H9 (cell line): ENCODE measurements at regions not wholly inside any gene's neighbourhood (a gene's known extent, or its start where the extent isn't known, plus 50 kb on each side); places are given as distances from the start of the nearest gene placed in this dataset.

ENCODE experiments used
- DNase-seq: peaks from one replicate; pipeline ENCODE4 v3.0.0-alpha.2; 2017
- H2AFZ ChIP-seq: one replicate; pipeline ENCODE4 v1.6.1; 2013; ENCODE audit warnings: mild to moderate bottlenecking, low read length, control low read depth, moderate library complexity
- H2AK5ac ChIP-seq: 2 replicates; pipeline ENCODE4 v1.6.1; 2013; ENCODE audit warnings: low read length, control low read depth, mixed read lengths; ENCODE audit not compliant: insufficient read length
- H2BK120ac ChIP-seq: one replicate; pipeline ENCODE4 v1.6.1; 2013; ENCODE audit warnings: low read depth, mild to moderate bottlenecking, low read length, control low read depth, inconsistent platforms; ENCODE audit not compliant: poor library complexity, severe bottlenecking
- H2BK12ac ChIP-seq: 2 replicates; pipeline ENCODE4 v1.6.1; 2013; ENCODE audit warnings: low read length, control low read depth, mixed read lengths, low read depth; ENCODE audit not compliant: insufficient read length
- H2BK15ac ChIP-seq: 2 replicates; pipeline ENCODE4 v1.6.1; 2013; ENCODE audit warnings: low read depth, low read length, control low read depth
- H2BK20ac ChIP-seq: one replicate; pipeline ENCODE4 v1.6.1; 2013; ENCODE audit warnings: low read depth, mild to moderate bottlenecking, low read length, control low read depth, inconsistent platforms; ENCODE audit not compliant: poor library complexity, severe bottlenecking
- H2BK5ac ChIP-seq: 2 replicates; pipeline ENCODE4 v1.6.1; 2013; ENCODE audit warnings: low read length, control low read depth, mixed read lengths; ENCODE audit not compliant: insufficient read length
- H3K14ac ChIP-seq: 2 replicates; pipeline ENCODE4 v1.6.1; 2013; ENCODE audit warnings: low read length, control low read depth; ENCODE audit not compliant: insufficient read depth
- H3K18ac ChIP-seq: 2 replicates; pipeline ENCODE4 v1.6.1; 2013; ENCODE audit warnings: low read depth, mild to moderate bottlenecking, mixed read lengths, low read length, control low read depth; ENCODE audit not compliant: insufficient read length
- H3K23ac ChIP-seq: 2 replicates; pipeline ENCODE4 v1.6.1; 2013; ENCODE audit warnings: low read length, control low read depth, mixed read lengths, low read depth; ENCODE audit not compliant: insufficient read length
- H3K23me2 ChIP-seq: 2 replicates; pipeline ENCODE4 v1.6.1; 2013; ENCODE audit warnings: low read depth, mild to moderate bottlenecking, mixed read lengths, low read length, control low read depth; ENCODE audit not compliant: insufficient read length, poor library complexity, severe bottlenecking
- H3K27ac ChIP-seq: 2 replicates; pipeline ENCODE4 v1.5.1; 2013; ENCODE audit warnings: low read length, control low read depth, mixed read lengths, low read depth; ENCODE audit not compliant: insufficient read length
- H3K27me3 ChIP-seq: 2 replicates; pipeline ENCODE4 v1.6.1; 2013; ENCODE audit warnings: low read length, control low read depth, inconsistent platforms; ENCODE audit not compliant: insufficient read depth
- H3K4ac ChIP-seq: 2 replicates; pipeline ENCODE4 v1.6.1; 2013; ENCODE audit warnings: low read depth, mild to moderate bottlenecking, control low read depth, inconsistent platforms, low read length, moderate library complexity
- H3K4me1 ChIP-seq: 2 replicates; pipeline ENCODE4 v1.6.1; 2013; ENCODE audit warnings: low read length, control low read depth, inconsistent platforms; ENCODE audit not compliant: insufficient read depth
- H3K4me2 ChIP-seq: 2 replicates; pipeline ENCODE4 v1.6.1; 2013; ENCODE audit warnings: low read length, control low read depth, mixed read lengths; ENCODE audit not compliant: insufficient read length, insufficient read depth
- H3K56ac ChIP-seq: 2 replicates; pipeline ENCODE4 v1.6.1; 2013; ENCODE audit warnings: low read depth, mild to moderate bottlenecking, mixed read lengths, low read length, control low read depth; ENCODE audit not compliant: insufficient read length
- H3K79me1 ChIP-seq: 2 replicates; pipeline ENCODE4 v1.6.1; 2013; ENCODE audit warnings: low read depth, mild to moderate bottlenecking, moderate library complexity, low read length, control low read depth, inconsistent platforms; ENCODE audit not compliant: insufficient read depth, poor library complexity, severe bottlenecking
- H3K79me2 ChIP-seq: 2 replicates; pipeline ENCODE4 v1.6.1; 2013; ENCODE audit warnings: low read length, control low read depth, inconsistent platforms; ENCODE audit not compliant: insufficient read depth
- H3K9ac ChIP-seq: 2 replicates; pipeline ENCODE4 v1.6.1; 2013; ENCODE audit warnings: low read length, control low read depth, mixed read lengths; ENCODE audit not compliant: insufficient read length; ENCODE audit errors: extremely low read depth
- H3K9me3 ChIP-seq: one replicate; pipeline ENCODE4 v1.6.1; 2013; ENCODE audit warnings: low read depth, low read length, inconsistent platforms; ENCODE audit not compliant: control insufficient read depth
- H3T11ph ChIP-seq: one replicate; pipeline ENCODE4 v1.6.1; 2013; ENCODE audit warnings: mild to moderate bottlenecking, low read length, control low read depth, inconsistent platforms
- H4K20me1 ChIP-seq: one replicate; pipeline ENCODE4 v1.6.1; 2013; ENCODE audit not compliant: control insufficient read depth, insufficient read length, insufficient read depth
- H4K5ac ChIP-seq: 2 replicates; pipeline ENCODE4 v1.6.1; 2013; ENCODE audit warnings: low read depth, mild to moderate bottlenecking, mixed read lengths, low read length, control low read depth; ENCODE audit not compliant: insufficient read length
- H4K8ac ChIP-seq: replicated peaks from 2 replicates; pipeline ENCODE4 v1.6.1; 2013; ENCODE audit warnings: low read length, control low read depth, mixed read lengths, low read depth; ENCODE audit not compliant: insufficient read length
- H4K91ac ChIP-seq: 2 replicates; pipeline ENCODE4 v1.6.1; 2013; ENCODE audit warnings: low read depth, mild to moderate bottlenecking, moderate library complexity, mixed read lengths, low read length, control low read depth; ENCODE audit not compliant: insufficient read length
- H3K27ac Mint-ChIP-seq, 3 experiments: 2 replicates in 2 of 3; 3 replicates in 1 of 3; pipeline ENCODE4 v1.8.0; 2020 to 2021; ENCODE audit warnings: mixed read lengths in 3 of 3, mild to moderate bottlenecking in 1 of 3, moderate library complexity in 1 of 3
- H3K27me3 Mint-ChIP-seq: 2 replicates; pipeline ENCODE4 v1.8.0; 2021; ENCODE audit warnings: low read depth, mild to moderate bottlenecking, moderate library complexity, mixed read lengths
- H3K36me3 Mint-ChIP-seq, 3 experiments: 2 replicates in 2 of 3; 3 replicates in 1 of 3; pipeline ENCODE4 v1.8.0; 2020 to 2021; ENCODE audit warnings: low read depth in 3 of 3, mixed read lengths in 3 of 3; ENCODE audit not compliant: insufficient read depth in 1 of 3
- H3K4me1 Mint-ChIP-seq, 2 experiments: 2 replicates each; pipeline ENCODE4 v1.8.0; 2020; ENCODE audit warnings: mixed read lengths in 2 of 2
- H3K4me3 Mint-ChIP-seq, 2 experiments: 2 replicates in 1 of 2; 3 replicates in 1 of 2; pipeline ENCODE4 v1.8.0; 2020 to 2021; ENCODE audit warnings: mild to moderate bottlenecking in 2 of 2, mixed read lengths in 2 of 2, moderate library complexity in 1 of 2
- H3K9me3 Mint-ChIP-seq, 2 experiments: 2 replicates in 1 of 2; 3 replicates in 1 of 2; pipeline ENCODE4 v1.8.0; 2020; ENCODE audit warnings: mild to moderate bottlenecking in 2 of 2, mixed read lengths in 2 of 2, moderate library complexity in 1 of 2
- CTCF ChIP-seq: fragments of 200-600 bp; sonication (generic); conservative IDR thresholded peaks from 3 replicates; pipeline ENCODE4 v1.8.0; 2021; ENCODE audit warnings: antibody characterized with exemption, mild to moderate bottlenecking
- WGBS: extraction: QIAGEN DNeasy Blood & Tissue Kit; methylation state at CpG from one replicate; pipeline ENCODE4 v1.1.7; 2013; ENCODE audit warnings: missing lambda C conversion rate, low lambda C conversion rate, mixed read lengths; ENCODE audit not compliant: insufficient read length; ENCODE audit errors: extremely low coverage; 5-methylcytosine and 5-hydroxymethylcytosine counted together

GRCh38 chr7:68146983-68147382 lies 1150.3 kb downstream of the TYW1 start:
- Histone ChIP-seq H3K4me1 (no peaks in the 10 kb centered on the region), H2AK5ac (no peak overlapping the region), H3T11ph (no peak overlapping the region), H3K56ac (no peak overlapping the region), H3K9me3 (no peaks in the 10 kb centered on the region), H4K20me1 (no peaks in the 10 kb centered on the region), H3K18ac (no peak overlapping the region), H3K23ac (no peak overlapping the region), H3K79me1 (no peaks in the 10 kb centered on the region), H2BK120ac (no peak overlapping the region), H2AFZ (no peak overlapping the region), H3K14ac (no peak overlapping the region), H2BK15ac (no peak overlapping the region), H4K8ac (no peak overlapping the region), H2BK20ac (no peak overlapping the region), H3K4ac (no peak overlapping the region), H3K79me2 (no peaks in the 10 kb centered on the region), H3K9ac (no peak overlapping the region), H3K23me2 (no peaks in the 10 kb centered on the region), H4K5ac (no peak overlapping the region), H3K27ac (no peak overlapping the region), H2BK12ac (no peak overlapping the region), H4K91ac (no peak overlapping the region), H2BK5ac (no peak overlapping the region), H3K4me2 (no peak overlapping the region), H3K27me3 (no peaks in the 10 kb centered on the region)
- H3K4me1 Mint-ChIP-seq = peaks cover 0 to 1% of the 10 kb centered on the region in 2 experiments; a peak in 2 of 4 replicates
- H3K27me3 Mint-ChIP-seq = peaks cover 2% of the 10 kb centered on the region; the same call in 1 of the 2 replicates
- peaks cover 10 to 16% of the 10 kb centered on the region in 2 experiments; a peak in 4 of 5 replicates for H3K9me3 Mint-ChIP-seq
- no peak for DNase-seq
- TF ChIP-seq CTCF = no peak
- H3K36me3 Mint-ChIP-seq = peaks cover 4 to 13% (median 6%) of the 10 kb centered on the region in 3 experiments; a peak in 3 of 7 replicates
- no peak overlapping the region for H3K27ac Mint-ChIP-seq
- no CpG with 5 or more reads among the region's 1 CpG for WGBS
- H3K4me3 Mint-ChIP-seq = no peak overlapping the region
